Prostate gland (tissue), 2 donors: ENCODE measurements at regions not wholly inside any gene's neighbourhood (a gene's known extent, or its start where the extent isn't known, plus 50 kb on each side); places are given as distances from the start of the nearest gene placed in this dataset.

Experiments
- POLR2A ChIP-seq: fragments of 450-650 bp; IDR thresholded peaks from one replicate; pipeline ENCODE4 v1.6.1; 2016; ENCODE audit warnings: antibody characterized with exemption, mild to moderate bottlenecking
- TF ChIP-seq, protein P1 (sequence below), 4 experiments: fragments of 200-600 bp in 2 of 4; fragments of 450-650 bp in 2 of 4; sonication (generic) in 2 of 4; IDR thresholded peaks; 1 replicate in 3 of 4; 2 replicates in 1 of 4; pipeline ENCODE4 v1.5.1; 2016 to 2019; ENCODE audit warnings: antibody characterized with exemption in 4 of 4, mild to moderate bottlenecking in 2 of 4, moderate library complexity in 2 of 4

GRCh38 chr3:72494626-72495025 is 353.6 kb downstream of the SHQ1 start:
- no peak for TF ChIP-seq POLR2A
- TF ChIP-seq, protein P1, sequence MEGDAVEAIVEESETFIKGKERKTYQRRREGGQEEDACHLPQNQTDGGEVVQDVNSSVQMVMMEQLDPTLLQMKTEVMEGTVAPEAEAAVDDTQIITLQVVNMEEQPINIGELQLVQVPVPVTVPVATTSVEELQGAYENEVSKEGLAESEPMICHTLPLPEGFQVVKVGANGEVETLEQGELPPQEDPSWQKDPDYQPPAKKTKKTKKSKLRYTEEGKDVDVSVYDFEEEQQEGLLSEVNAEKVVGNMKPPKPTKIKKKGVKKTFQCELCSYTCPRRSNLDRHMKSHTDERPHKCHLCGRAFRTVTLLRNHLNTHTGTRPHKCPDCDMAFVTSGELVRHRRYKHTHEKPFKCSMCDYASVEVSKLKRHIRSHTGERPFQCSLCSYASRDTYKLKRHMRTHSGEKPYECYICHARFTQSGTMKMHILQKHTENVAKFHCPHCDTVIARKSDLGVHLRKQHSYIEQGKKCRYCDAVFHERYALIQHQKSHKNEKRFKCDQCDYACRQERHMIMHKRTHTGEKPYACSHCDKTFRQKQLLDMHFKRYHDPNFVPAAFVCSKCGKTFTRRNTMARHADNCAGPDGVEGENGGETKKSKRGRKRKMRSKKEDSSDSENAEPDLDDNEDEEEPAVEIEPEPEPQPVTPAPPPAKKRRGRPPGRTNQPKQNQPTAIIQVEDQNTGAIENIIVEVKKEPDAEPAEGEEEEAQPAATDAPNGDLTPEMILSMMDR (IDR thresholded peaks at IDR 0.05), result no peak
